K562 (cell line): ENCODE measurements at regions not wholly inside any gene's neighbourhood (a gene's known extent, or its start where the extent isn't known, plus 50 kb on each side); places are given as distances from the start of the nearest gene placed in this dataset.

Experiments
- ATAC-seq: fragments of 200-7000 bp; cut with Tn5 transposase; 3 replicates; pipeline ENCODE4 v1.9.1; 2020; ENCODE audit warnings: moderate library complexity
- BruUV-seq: library from RNA; stranded (reverse); fragments of 400-500 nt; replicated peaks from 2 replicates; lab custom pipeline; 2021; lab: Mats Ljungman, UMichigan
- CTCF ChIA-PET: fragments of 300-600 bp; formaldehyde crosslinking; extraction: SDS; loops from one replicate; lab custom pipeline; 2021; ENCODE audit warnings: low intra/inter-chr PET ratio; lab: Yijun Ruan, JAX
- POLR2A ChIA-PET: fragments of 300-600, 350-650 bp; sonication (Branson Sonifier 250); formaldehyde crosslinking; extraction: SDS; loops from one replicate; lab custom pipeline; 2021; ENCODE audit warnings: antibody characterized with exemption, inconsistent platforms; lab: Yijun Ruan, JAX
- DNase-seq, 4 experiments: peaks; one replicate each; pipeline versions ENCODE4 v3.0.0 to v3.0.0-alpha.2; 2011 to 2018; ENCODE audit warnings: low spot score in 3 of 4, mixed read lengths in 3 of 4; ENCODE audit errors: extremely low read depth in 1 of 4
- FAIRE-seq: peaks from 2 replicates; lab custom pipeline; 2011; peaks lifted over from hg19 to GRCh38; lab: Jason Lieb, UNC
- H2AFZ ChIP-seq: 2 replicates; pipeline ENCODE4 v1.6.0; 2011; ENCODE audit warnings: low read depth, low read length, control low read depth, inconsistent platforms
- H3K27ac ChIP-seq: fragments of 200-600 bp; 3 replicates; pipeline ENCODE4 v1.8.0; 2011; ENCODE audit warnings: low read depth, mild to moderate bottlenecking, control low read depth, inconsistent platforms, low read length, moderate library complexity, mixed read lengths; ENCODE audit errors: extremely low read depth
- H3K27me3 ChIP-seq, 2 experiments: fragments of 300-600 bp in 1 of 2; 2 replicates in 1 of 2; 3 replicates in 1 of 2; pipeline versions ENCODE4 v1.6.0 to v1.8.0; 2011; ENCODE audit warnings: inconsistent platforms in 2 of 2, low read length in 2 of 2, mild to moderate bottlenecking in 1 of 2, mixed read lengths in 1 of 2, moderate library complexity in 1 of 2; ENCODE audit not compliant: control insufficient read depth in 2 of 2, insufficient read depth in 2 of 2
- H3K36me3 ChIP-seq: fragments of 300-600 bp; 3 replicates; pipeline ENCODE4 v1.8.0; 2011; ENCODE audit warnings: mild to moderate bottlenecking, low read length, inconsistent platforms; ENCODE audit not compliant: control insufficient read depth, insufficient read depth
- H3K4me1 ChIP-seq, 2 experiments: fragments of 200-600 bp in 1 of 2; replicated peaks in 1 of 2; 2 replicates in 1 of 2; 3 replicates in 1 of 2; pipeline versions ENCODE4 v1.5.1 to v1.8.0; 2011; ENCODE audit warnings: inconsistent platforms in 2 of 2, low read length in 2 of 2, mild to moderate bottlenecking in 1 of 2, mixed read lengths in 1 of 2, moderate library complexity in 1 of 2; ENCODE audit not compliant: control insufficient read depth in 2 of 2, insufficient read depth in 2 of 2
- H3K4me2 ChIP-seq: 2 replicates; pipeline ENCODE4 v1.6.1; 2011; ENCODE audit warnings: low read length, control low read depth, inconsistent platforms, mixed read lengths; ENCODE audit not compliant: insufficient read depth
- H3K4me3 ChIP-seq: fragments of 200-600 bp; sonication (generic), shearing (Covaris generic); 2 replicates; pipeline ENCODE4 v1.5.1; 2016; ENCODE audit warnings: control low read depth, inconsistent platforms
- H3K79me2 ChIP-seq: fragments of 200-600 bp; 3 replicates; pipeline ENCODE4 v1.8.0; 2011; ENCODE audit warnings: low read length, inconsistent platforms; ENCODE audit not compliant: control insufficient read depth, insufficient read depth
- H3K9ac ChIP-seq, 2 experiments: 2 replicates each; pipeline versions ENCODE4 v1.6.0 to v1.6.1; 2011; ENCODE audit warnings: low read depth in 2 of 2, low read length in 2 of 2, control low read depth in 1 of 2, inconsistent platforms in 1 of 2, mild to moderate bottlenecking in 1 of 2, mixed read lengths in 1 of 2; ENCODE audit not compliant: insufficient read depth in 1 of 2
- H3K9me1 ChIP-seq: one replicate; pipeline ENCODE4 v1.6.0; 2011; ENCODE audit warnings: inconsistent platforms, mild to moderate bottlenecking, low read length, moderate library complexity; ENCODE audit not compliant: control insufficient read depth, insufficient read depth
- H3K9me3 ChIP-seq: replicated peaks from 2 replicates; pipeline ENCODE4 v1.5.1; 2011; ENCODE audit warnings: low read depth, low read length, inconsistent platforms; ENCODE audit not compliant: control insufficient read depth, insufficient read depth
- H4K20me1 ChIP-seq: replicated peaks from 2 replicates; pipeline ENCODE4 v1.6.1; 2011; ENCODE audit warnings: low read length, inconsistent platforms, mixed read lengths; ENCODE audit not compliant: control insufficient read depth, insufficient read depth
- GATA2 ChIP-seq: sonication (generic); formaldehyde crosslinking; IDR thresholded peaks from 2 replicates; pipeline ENCODE4 v1.4.0; 2020; ENCODE audit warnings: mild to moderate bottlenecking, missing genetic modification reagents
- L3MBTL2 ChIP-seq: fragments of 450-650 bp; IDR thresholded peaks from 2 replicates; pipeline ENCODE4 v1.6.1; 2016; ENCODE audit warnings: mild to moderate bottlenecking, moderate library complexity
- SMARCA4 ChIP-seq: fragments of 450-650 bp; IDR thresholded peaks from 2 replicates; pipeline ENCODE4 v1.6.1; 2016
- ZFP36 ChIP-seq: fragments of 150-350 bp; IDR thresholded peaks from 2 replicates; pipeline ENCODE4 v1.6.1; 2018; ENCODE audit warnings: low read length, low read depth; ENCODE audit not compliant: partially characterized antibody
- ZNF778 ChIP-seq: fragments of 450-650 bp; formaldehyde crosslinking; IDR thresholded peaks from 2 replicates; pipeline ENCODE4 v1.4.0; 2020; ENCODE audit warnings: mild to moderate bottlenecking, moderate library complexity
- WGBS: fragments of 100-300 bp; shearing (Covaris generic); methylation state at CpG from one replicate; pipeline ENCODE4 v1.1.6; 2016; ENCODE audit warnings: low coverage, mixed read lengths; ENCODE audit not compliant: insufficient coverage; ENCODE audit errors: missing lambda C conversion rate; 5-methylcytosine and 5-hydroxymethylcytosine counted together
- in situ Hi-C: fragments of 300-500 bp; cut with MboI; formaldehyde crosslinking; loops from 4 replicates; pipeline ENCODE4 v1.15.0; 2018; ENCODE audit warnings: inconsistent platforms, mixed read lengths
- intact Hi-C: fragments of 100-400 bp; cut with micrococcal nuclease; formaldehyde crosslinking; loops from 2 replicates; pipeline ENCODE4 v1.14.2; 2022
- TF ChIP-seq, protein P1 (sequence below): fragments of 250-450 bp; sonication (Bioruptor Pico); IDR thresholded peaks from 2 replicates; pipeline ENCODE4 v1.8.0; 2022; ENCODE audit warnings: inconsistent platforms

GRCh38 chr5:71874521-71874920 lies 155.4 kb downstream of the CARTPT start:
- FAIRE-seq (no peak), ATAC-seq (no peak), DNase-seq (no peak)
- Histone ChIP-seq H3K27me3 (peaks cover 0 to 4% of the 10 kb centered on the region in 2 experiments; a peak in 1 of 5 replicates), H4K20me1 (no peaks in the 10 kb centered on the region), H3K79me2 (no peaks in the 10 kb centered on the region), H3K27ac (no peak overlapping the region), H3K36me3 (no peaks in the 10 kb centered on the region), H3K9me3 (no peaks in the 10 kb centered on the region), H3K4me3 (no peak overlapping the region), H3K9ac (no peak overlapping the region), H3K4me1 (no peaks in the 10 kb centered on the region), H3K9me1 (no peaks in the 10 kb centered on the region), H2AFZ (no peak overlapping the region), H3K4me2 (no peak overlapping the region)
- CTCF ChIA-PET: no interaction called here
- no TSS peak for BruUV-seq
- POLR2A ChIA-PET: no interaction called here
- no peak for TF ChIP-seq ZNF778 (CRISPR knock-in tag)
- no peak for TF ChIP-seq ZFP36
- no peak for TF ChIP-seq L3MBTL2
- no peak for TF ChIP-seq SMARCA4
- no peak for TF ChIP-seq GATA2 (CRISPR knock-in tag)
- TF ChIP-seq, protein P1, sequence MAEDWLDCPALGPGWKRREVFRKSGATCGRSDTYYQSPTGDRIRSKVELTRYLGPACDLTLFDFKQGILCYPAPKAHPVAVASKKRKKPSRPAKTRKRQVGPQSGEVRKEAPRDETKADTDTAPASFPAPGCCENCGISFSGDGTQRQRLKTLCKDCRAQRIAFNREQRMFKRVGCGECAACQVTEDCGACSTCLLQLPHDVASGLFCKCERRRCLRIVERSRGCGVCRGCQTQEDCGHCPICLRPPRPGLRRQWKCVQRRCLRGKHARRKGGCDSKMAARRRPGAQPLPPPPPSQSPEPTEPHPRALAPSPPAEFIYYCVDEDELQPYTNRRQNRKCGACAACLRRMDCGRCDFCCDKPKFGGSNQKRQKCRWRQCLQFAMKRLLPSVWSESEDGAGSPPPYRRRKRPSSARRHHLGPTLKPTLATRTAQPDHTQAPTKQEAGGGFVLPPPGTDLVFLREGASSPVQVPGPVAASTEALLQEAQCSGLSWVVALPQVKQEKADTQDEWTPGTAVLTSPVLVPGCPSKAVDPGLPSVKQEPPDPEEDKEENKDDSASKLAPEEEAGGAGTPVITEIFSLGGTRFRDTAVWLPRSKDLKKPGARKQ (CRISPR knock-in tag): no peak
- WGBS: 0% methylated on average over 2 of the region's 2 CpGs
- intact Hi-C loops (no loop called here), in situ Hi-C loops (no loop called here)
